ENCODE measurements at regions not wholly inside any gene's neighbourhood (a gene's known extent, or its start where the extent isn't known, plus 50 kb on each side); places are given as distances from the start of the nearest gene placed in this dataset.
"Not testable (repeated sequence)": the region's sequence is repeated elsewhere in the genome, so short reads cannot be mapped to it uniquely, and the experiment has no call there.

GRCh38 chr2:234559609-234560008, 62.7 kb upstream of the ARL4C start:
- intact Hi-C loops (cut with DNase I): no loop called here

GRCh38 chr2:234558642-234559041, 61.8 kb upstream of the ARL4C start:
- DNase-seq: no peak
- no peaks in the 10 kb centered on the region for H3K36me3 ChIP-seq
- H3K27me3 ChIP-seq: no peaks in the 10 kb centered on the region
- no peak for TF ChIP-seq CTCF (IDR thresholded peaks at IDR 0.05)
- no peaks in the 10 kb centered on the region for H3K4me1 ChIP-seq
- no peaks in the 10 kb centered on the region for H3K9me3 ChIP-seq
- intact Hi-C loops (cut with DNase I): no loop called here
- no peak overlapping the region for H3K27ac ChIP-seq
- no peak overlapping the region for H3K9ac ChIP-seq (ENCODE audit: low read depth in 2 of 2, low read length in 2 of 2)
- no peak overlapping the region for H3K4me3 ChIP-seq

More at GRCh38 chr2:234559609-234560008, 62.7 kb upstream of the ARL4C start:
- Histone ChIP-seq H3K9ac (ENCODE audit: low read depth in 2 of 2, low read length in 2 of 2) (no peak overlapping the region), H3K27me3 (no peaks in the 10 kb centered on the region), H3K27ac (no peak overlapping the region), H3K4me1 (no peaks in the 10 kb centered on the region), H3K9me3 (no peaks in the 10 kb centered on the region), H3K4me3 (no peak overlapping the region), H3K36me3 (no peaks in the 10 kb centered on the region)
- no peak for DNase-seq
- TF ChIP-seq CTCF (IDR thresholded peaks at IDR 0.05): no peak

GRCh38 chr2:234556848-234557573, 60.1 kb upstream of the ARL4C start:
- no peak overlapping the region for H3K9ac ChIP-seq (ENCODE audit: low read depth in 2 of 2, low read length in 2 of 2)
- H3K9me3 ChIP-seq: no peaks in the 10 kb centered on the region
- no peak overlapping the region for H3K27ac ChIP-seq
- H3K4me1 ChIP-seq: no peaks in the 10 kb centered on the region
- no peaks in the 10 kb centered on the region for H3K36me3 ChIP-seq
- H3K27me3 ChIP-seq: no peaks in the 10 kb centered on the region
- no peak overlapping the region for H3K4me3 ChIP-seq
- intact Hi-C loops (cut with DNase I): no loop called here
- TF ChIP-seq CTCF (IDR thresholded peaks at IDR 0.05): no peak
- DNase-seq: no peak

- TF ChIP-seq CTCF (IDR thresholded peaks at IDR 0.05): no peak
- intact Hi-C loops (cut with DNase I): no loop called here
- no peak overlapping the region for H3K4me3 ChIP-seq
- no peak overlapping the region for H3K9ac ChIP-seq (ENCODE audit: low read depth in 2 of 2, low read length in 2 of 2)
- H3K27me3 ChIP-seq: no peaks in the 10 kb centered on the region
- no peaks in the 10 kb centered on the region for H3K4me1 ChIP-seq
- H3K36me3 ChIP-seq: no peaks in the 10 kb centered on the region
- H3K9me3 ChIP-seq: no peaks in the 10 kb centered on the region
- H3K27ac ChIP-seq: no peak overlapping the region
- DNase-seq: no peak
Measured at GRCh38 chr2:234555616-234556249, 58.9 kb upstream of the ARL4C start.

- H3K4me1 ChIP-seq: no peaks in the 10 kb centered on the region
- no peak for TF ChIP-seq CTCF (IDR thresholded peaks at IDR 0.05)
Measured at GRCh38 chr2:234555161-234555560, 58.3 kb upstream of the ARL4C start.

GRCh38 chr2:234553223-234553622, 56.3 kb upstream of the ARL4C start:
- H3K9ac ChIP-seq (ENCODE audit: low read depth in 2 of 2, low read length in 2 of 2); H3K27me3 ChIP-seq; H3K4me1 ChIP-seq; H3K36me3 ChIP-seq; H3K4me3 ChIP-seq; H3K27ac ChIP-seq; intact Hi-C loops (cut with DNase I); H3K9me3 ChIP-seq; DNase-seq: not testable (repeated sequence)

More at GRCh38 chr2:234555161-234555560, 58.3 kb upstream of the ARL4C start:
- Histone ChIP-seq H3K9me3 (no peaks in the 10 kb centered on the region), H3K27me3 (no peaks in the 10 kb centered on the region), H3K9ac (ENCODE audit: low read depth in 2 of 2, low read length in 2 of 2) (no peak overlapping the region), H3K27ac (no peak overlapping the region), H3K36me3 (no peaks in the 10 kb centered on the region), H3K4me3 (no peak overlapping the region)
- DNase-seq: no peak
- intact Hi-C loops (cut with DNase I): no loop called here
